GM08714 (cell line): ENCODE measurements at regions not wholly inside any gene's neighbourhood (a gene's known extent, or its start where the extent isn't known, plus 50 kb on each side); places are given as distances from the start of the nearest gene placed in this dataset.

ENCODE experiments used
- H3K4me3 ChIP-seq: fragments of 200-500 bp; sonication (Bioruptor generic); 2 replicates; pipeline ENCODE4 v1.5.1; 2014; ENCODE audit warnings: mild to moderate bottlenecking, low read length, inconsistent platforms
- ZNF274 ChIP-seq: IDR thresholded peaks from 2 replicates; pipeline ENCODE4 v1.6.1; 2012; ENCODE audit warnings: mild to moderate bottlenecking, low read depth, low read length

GRCh38 chr1:188295157-188295556, 1466.4 kb downstream of the PLA2G4A start:
- TF ChIP-seq ZNF274: no peak
- no peak overlapping the region for H3K4me3 ChIP-seq

GRCh38 chr1:188302746-188303145, 1474.0 kb downstream of the PLA2G4A start:
- no peak for TF ChIP-seq ZNF274
- no peak overlapping the region for H3K4me3 ChIP-seq

DNA sequence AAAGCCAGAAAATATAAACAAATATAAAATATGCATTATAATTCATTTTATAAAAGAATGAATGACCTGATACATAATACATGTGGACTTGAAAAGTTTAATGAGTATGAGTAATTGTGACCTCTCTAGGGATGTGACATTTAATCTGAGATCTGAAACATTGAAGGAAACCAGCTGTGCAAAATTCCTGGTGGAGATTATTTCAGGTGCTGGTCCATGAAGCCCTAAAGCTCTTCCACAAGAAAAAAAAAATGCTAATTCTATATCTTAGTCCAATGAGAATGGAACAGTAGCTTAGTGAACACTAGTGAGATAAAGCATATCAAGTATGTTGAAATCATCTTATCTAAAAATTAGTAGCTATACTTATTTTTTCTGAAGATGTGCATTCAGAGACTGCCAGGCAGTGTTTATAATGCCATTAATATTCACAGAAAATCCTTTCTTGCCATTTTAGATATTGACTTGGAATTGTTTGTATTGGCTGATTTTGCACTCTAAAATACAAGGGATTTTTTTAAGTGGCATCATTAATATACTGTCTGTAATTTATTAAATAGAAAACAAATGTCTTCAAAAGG, 1485.9 kb downstream of the PLA2G4A start:
- TF ChIP-seq ZNF274: no peak
- H3K4me3 ChIP-seq: no peak overlapping the region

DNA sequence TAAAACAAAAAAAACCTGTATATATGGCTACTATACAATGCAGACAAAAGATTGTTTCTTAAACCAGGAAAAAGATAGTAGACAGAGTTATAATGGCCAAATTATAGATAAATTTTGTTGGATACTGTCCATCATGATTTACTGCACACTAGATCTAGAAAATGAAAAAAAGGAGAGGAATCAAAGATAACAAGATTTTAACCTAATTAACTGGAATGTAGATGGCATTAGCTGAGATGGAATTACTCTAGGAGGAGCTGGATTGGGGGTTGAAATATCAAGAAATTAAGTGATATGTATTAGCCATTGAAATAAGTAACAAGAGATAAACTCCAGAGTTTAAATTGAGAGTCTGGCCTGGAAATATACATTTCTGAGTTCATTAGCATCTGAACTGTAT, 1489.1 kb downstream of the PLA2G4A start:
- no peak for TF ChIP-seq ZNF274
- no peak overlapping the region for H3K4me3 ChIP-seq

- no peak overlapping the region for H3K4me3 ChIP-seq
- no peak for TF ChIP-seq ZNF274
Measured at GRCh38 chr1:188325211-188325610, 1496.5 kb downstream of the PLA2G4A start.

DNA sequence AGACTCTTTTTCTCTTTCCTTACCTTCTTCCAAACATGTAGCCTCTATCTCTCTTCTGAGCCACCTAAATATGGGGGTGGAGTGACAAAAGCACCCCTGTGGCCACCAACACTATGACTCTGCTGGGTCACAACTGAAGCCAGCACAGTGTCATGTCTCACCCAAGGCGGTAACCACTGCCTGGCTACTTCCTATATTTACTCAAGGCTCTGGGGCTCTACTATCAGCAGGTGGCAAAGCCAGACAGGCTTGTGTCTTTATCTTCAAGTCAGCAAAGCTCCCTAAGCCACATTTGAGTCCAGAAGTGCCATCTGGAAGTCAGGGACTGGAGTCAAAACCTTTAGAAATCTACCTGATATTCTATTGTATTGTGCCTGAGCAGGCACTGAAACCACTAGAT, 1515.2 kb downstream of the PLA2G4A start:
- no peak overlapping the region for H3K4me3 ChIP-seq
- TF ChIP-seq ZNF274: no peak

DNA sequence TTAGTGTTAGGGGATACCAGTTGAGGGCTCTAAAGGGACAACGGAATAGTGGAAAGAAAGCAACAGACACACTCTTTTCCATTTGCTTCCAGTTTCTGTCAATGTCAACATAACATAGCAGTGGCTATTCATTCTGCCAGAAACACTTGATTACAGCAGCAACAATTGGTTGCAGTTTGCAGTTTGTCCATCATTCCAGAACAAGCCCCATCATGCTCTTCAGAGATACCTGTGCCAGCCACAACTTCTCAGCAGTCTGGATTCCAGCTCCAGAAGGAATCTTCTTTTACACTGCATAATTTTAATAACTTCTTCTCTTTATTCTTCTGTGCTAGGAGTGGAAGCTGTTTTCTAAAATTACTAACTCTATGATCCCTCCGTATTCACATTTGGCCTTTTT, 1521.4 kb downstream of the PLA2G4A start:
- no peak for TF ChIP-seq ZNF274
- no peak overlapping the region for H3K4me3 ChIP-seq

DNA sequence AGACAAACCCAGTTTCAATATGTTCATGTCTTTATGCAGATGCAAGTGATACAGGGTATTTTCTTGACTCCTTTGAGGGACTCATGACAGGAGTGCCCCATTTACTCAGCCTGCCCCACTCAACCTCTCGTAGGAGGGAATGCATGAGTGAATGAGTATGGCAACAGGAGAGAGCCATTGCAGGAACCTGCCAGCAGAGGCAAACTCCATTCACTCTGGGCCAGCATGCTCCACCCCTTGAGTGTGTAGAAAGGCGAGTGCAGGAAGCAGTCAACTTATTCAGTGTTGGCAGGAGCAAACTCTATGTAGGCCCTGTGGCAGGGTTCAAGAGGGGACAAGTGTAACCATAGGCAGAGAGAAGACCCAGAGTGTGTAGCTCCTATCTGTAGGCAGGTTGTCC, 1526.3 kb downstream of the PLA2G4A start:
- TF ChIP-seq ZNF274: no peak

DNA sequence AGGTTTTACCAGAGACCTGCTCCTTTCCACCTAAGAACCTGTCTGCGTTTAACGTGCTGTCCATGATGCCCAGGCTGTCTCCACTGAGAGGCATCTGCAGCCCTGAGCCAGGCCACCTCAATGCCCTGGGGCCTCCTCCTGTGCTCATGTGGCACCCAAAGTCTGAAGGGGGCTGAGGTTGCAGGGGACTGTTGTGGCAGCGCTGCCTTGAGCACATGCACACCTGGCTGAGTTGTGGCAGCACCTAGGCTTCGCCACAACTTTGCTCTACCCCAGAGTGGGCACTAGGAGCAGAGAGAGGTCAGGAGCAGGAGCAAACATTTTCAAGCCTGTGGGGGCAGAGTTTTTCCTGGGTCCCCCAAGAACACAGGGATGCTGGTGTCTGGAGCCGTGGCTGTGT, 1527.1 kb downstream of the PLA2G4A start:
- no peak for TF ChIP-seq ZNF274
- no peak overlapping the region for H3K4me3 ChIP-seq

More for the DNA sequence above, 1526.3 kb downstream of the PLA2G4A start:
- no peak overlapping the region for H3K4me3 ChIP-seq

DNA sequence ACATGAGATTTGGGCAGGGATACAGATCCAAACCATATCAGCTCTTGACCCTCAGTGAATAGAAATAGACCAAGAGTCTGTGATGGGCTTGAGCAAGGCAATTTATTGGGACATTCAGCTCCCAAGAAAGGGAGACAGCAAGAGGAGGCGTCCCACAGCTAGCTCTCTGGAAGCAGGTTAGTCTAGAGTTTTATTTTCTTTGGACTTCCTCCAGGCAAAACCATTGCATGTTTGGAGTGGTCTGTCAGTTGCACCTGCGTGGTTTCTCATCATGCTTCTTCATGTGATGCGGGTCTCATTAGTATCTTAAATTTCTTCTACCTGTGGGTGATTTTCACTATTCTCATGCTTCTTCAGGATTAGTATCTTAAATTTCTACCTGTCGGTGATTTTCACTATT, 1530.6 kb downstream of the PLA2G4A start:
- no peak for TF ChIP-seq ZNF274
- no peak overlapping the region for H3K4me3 ChIP-seq

DNA sequence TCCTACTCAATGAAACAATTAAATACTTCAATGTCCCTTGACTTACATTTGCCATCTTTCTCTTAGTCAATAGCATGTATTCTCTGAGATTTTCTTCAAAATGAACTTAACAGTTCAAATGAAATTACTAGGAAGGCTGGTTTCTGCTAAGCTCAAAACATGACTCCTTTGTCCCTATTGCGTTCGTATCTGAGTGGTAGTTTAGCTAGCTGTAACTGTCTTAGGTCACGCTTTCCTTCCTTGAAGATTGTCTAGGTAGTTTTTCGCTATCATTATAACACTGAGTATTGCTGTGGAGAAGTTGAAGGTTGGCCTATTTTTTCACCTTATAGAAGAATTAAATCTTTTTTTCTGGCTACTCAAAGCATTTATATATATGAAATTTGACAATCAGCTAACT, 1535.2 kb downstream of the PLA2G4A start:
- TF ChIP-seq ZNF274: no peak
- H3K4me3 ChIP-seq: no peak overlapping the region

GRCh38 chr1:188364927-188365449, 1536.2 kb downstream of the PLA2G4A start:
- TF ChIP-seq ZNF274: no peak
- H3K4me3 ChIP-seq: no peak overlapping the region

GRCh38 chr1:188365874-188366273, 1537.1 kb downstream of the PLA2G4A start:
- no peak for TF ChIP-seq ZNF274
- no peak overlapping the region for H3K4me3 ChIP-seq

DNA sequence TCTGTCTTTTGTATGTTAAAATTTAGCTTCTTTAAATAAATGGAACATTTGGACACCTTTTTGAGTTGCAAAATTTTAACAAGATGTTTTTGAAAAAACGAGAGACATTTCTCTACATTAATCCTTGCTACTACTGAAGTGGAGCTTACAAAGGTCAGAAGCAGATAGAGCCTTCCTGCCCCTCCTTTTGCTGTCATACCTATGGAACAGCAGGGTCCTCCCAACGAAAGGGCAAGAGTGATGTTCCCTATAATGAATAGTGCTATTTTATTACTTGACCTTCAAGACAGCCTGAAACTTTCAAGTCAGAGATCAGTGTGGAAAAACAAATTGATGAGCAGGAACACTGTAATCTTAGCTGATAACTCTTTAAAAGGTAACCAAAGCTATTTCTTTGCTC, 1538.9 kb downstream of the PLA2G4A start:
- H3K4me3 ChIP-seq: no peak overlapping the region
- TF ChIP-seq ZNF274: no peak

DNA sequence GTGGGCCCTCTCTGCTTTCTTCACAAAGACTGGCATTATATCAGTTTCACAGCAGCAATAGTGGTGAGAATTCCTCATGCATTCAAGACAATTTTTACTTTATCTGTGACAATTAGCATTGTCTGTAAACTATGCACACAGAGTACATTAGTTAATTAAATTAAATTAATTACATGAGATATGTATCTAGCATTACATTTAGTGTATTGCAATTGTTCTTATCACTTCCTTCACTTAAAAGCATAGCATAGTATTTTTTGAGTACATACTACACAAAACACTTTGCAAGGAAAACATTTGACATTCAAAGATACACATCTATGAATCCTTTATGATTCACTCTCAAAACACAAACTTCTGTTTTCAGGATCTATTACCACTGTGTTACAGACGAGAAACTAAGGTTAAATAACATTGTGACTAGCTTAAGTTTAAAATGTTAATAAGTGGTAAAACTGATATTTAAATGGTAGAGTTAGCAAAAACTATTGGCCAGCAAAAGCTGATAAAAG, 1542.6 kb downstream of the PLA2G4A start:
- H3K4me3 ChIP-seq: no peak overlapping the region
- no peak for TF ChIP-seq ZNF274

- no peak for TF ChIP-seq ZNF274
- no peak overlapping the region for H3K4me3 ChIP-seq
Measured at GRCh38 chr1:188372821-188373220, 1544.1 kb downstream of the PLA2G4A start.
